Body of pancreas (tissue), 4 donors: ENCODE measurements at regions not wholly inside any gene's neighbourhood (a gene's known extent, or its start where the extent isn't known, plus 50 kb on each side); places are given as distances from the start of the nearest gene placed in this dataset.

Experiments
- CTCF ChIP-seq, 7 experiments: fragments of 450-650 bp in 4 of 7; fragments of 200-600 bp in 3 of 7; sonication (generic) in 3 of 7; IDR thresholded peaks; one replicate each; pipeline ENCODE4 v1.5.1; 2016 to 2019; ENCODE audit warnings: antibody characterized with exemption in 7 of 7
- POLR2A ChIP-seq, 3 donors: fragments of 450-650 bp; IDR thresholded peaks; one replicate each; pipeline ENCODE4 v1.6.1; 2016; ENCODE audit warnings: antibody characterized with exemption in 3 of 3, mild to moderate bottlenecking in 2 of 3

DNA sequence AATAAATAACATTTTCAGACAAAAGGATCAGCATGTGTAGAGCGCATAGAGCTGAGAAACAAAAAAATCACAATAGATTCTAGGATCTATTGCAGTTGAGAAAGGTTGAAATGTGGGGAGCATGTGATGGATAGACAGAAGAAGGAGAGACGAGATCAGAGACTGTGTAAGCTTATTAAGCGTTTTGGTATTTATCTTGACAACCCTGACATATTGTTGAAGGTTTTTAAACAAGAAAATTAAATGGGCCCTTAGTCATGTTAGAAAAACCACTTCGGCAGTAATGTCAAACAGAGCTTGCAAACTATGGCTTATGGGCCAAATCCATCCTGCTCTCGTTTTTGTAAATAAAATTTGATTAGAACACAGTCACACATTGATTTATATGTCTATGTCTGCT lies 200.5 kb upstream of the KLF4 start:
- TF ChIP-seq CTCF (IDR thresholded peaks at IDR 0.05) (no peak), POLR2A (IDR thresholded peaks at IDR 0.05) (no peak)
